Heart left ventricle (tissue), 13 donors: ENCODE measurements at regions not wholly inside any gene's neighbourhood (a gene's known extent, or its start where the extent isn't known, plus 50 kb on each side); places are given as distances from the start of the nearest gene placed in this dataset.
"Not testable (repeated sequence)": the region's sequence is repeated elsewhere in the genome, so short reads cannot be mapped to it uniquely, and the experiment has no call there.

Experiments
- CTCF ChIP-seq, 12 donors: fragments of 200-600 bp; sonication (generic) in 4 of 12; IDR thresholded peaks; one replicate each; pipeline versions ENCODE4 v1.5.0 to v1.8.0; 2018 to 2022; ENCODE audit warnings: antibody characterized with exemption in 12 of 12, mild to moderate bottlenecking in 5 of 12
- POLR2A ChIP-seq, 2 donors: fragments of 450-650 bp; IDR thresholded peaks; one replicate each; pipeline ENCODE4 v1.6.1; 2017; ENCODE audit warnings: antibody characterized with exemption in 2 of 2, mild to moderate bottlenecking in 2 of 2, moderate library complexity in 2 of 2
- donor health status: ischemic (EF 13 %, LVEDD 7.1; RV severe dilation, severe dysfunction).
- donor health status: DM: no; HTN: yes; CAD: no.
- donor health status: DM: no; HTN: no; CAD: no.
- donor health status: ischemic (EF 25% LVEDD 6.9; RV normal size, moderate dysfunction).
- donor health status: ischemic (EF 25% LVEDD 5.7; RV mildly dilated, moderate dysfunction).
- donor health status: ischemic (EF 35%, LVEDD 5.7; RV mildly dilated, moderate dysfunction).
- donor health status: nonischemic (EF 11% LVEDD 7.7; RV severe dilation, severe dysfunction).
- donor health status: DM: yes; HTN: yes; CAD: no.
- donor health status: PGD.
- donor health status: ischemic (EF 29% LVEDD 5.4; RV normal size, mild dysfunction).
- donor health status: nonischemic (EF 23%, LVEDD 6.1; RV moderate dilation, normal function).

GRCh38 chr6:66258731-66259487 is 551.9 kb upstream of the EYS start:
- not testable (repeated sequence) for TF ChIP-seq CTCF, POLR2A (IDR thresholded peaks at IDR 0.05)
